Stromal cell of bone marrow (primary cell): ENCODE measurements at regions not wholly inside any gene's neighbourhood (a gene's known extent, or its start where the extent isn't known, plus 50 kb on each side); places are given as distances from the start of the nearest gene placed in this dataset.

Experiments used
- DNase-seq: peaks from one replicate; pipeline ENCODE4 v3.0.0-alpha.2; 2012; ENCODE audit warnings: low read depth

DNA sequence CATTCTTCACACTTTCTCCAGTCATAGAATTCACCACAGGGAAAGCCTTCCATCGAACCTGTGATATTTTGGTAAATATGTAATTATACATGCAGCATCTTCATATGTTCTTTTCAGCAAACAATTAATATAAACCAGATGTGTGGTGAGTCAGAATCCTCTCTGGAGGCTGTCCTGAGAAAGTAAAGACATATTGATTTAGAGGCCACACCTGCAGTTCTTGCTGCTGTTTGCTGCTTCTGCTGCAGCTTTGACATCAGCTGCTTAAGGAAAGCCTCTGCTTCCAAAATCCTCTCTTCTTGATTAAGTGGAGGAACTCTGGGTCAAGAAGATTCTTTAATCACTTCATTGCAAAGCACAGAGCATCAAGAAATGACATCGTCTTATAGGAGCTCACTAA lies 568.8 kb upstream of the ZEB2 start:
- no peak for DNase-seq

DNA sequence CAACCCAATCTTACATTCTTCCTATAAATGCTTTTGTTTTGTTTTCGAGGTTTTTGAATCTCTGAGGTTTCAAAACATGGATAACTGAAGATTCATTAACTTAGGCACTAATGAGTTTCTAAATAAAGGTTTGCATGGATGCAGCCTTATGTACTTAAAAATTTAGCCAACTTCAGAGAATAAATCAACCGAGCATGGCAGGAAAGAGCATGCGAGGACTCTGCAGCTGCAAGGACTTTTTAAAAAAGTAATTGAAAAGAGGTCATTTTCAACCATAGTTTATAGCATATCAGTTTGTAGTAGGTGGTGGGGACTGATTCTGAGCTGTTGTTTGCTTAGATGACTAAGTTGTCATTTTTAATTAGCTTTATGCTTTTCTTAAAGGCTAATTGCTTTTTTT lies 567.0 kb upstream of the ZEB2 start:
- DNase-seq: no peak

DNA sequence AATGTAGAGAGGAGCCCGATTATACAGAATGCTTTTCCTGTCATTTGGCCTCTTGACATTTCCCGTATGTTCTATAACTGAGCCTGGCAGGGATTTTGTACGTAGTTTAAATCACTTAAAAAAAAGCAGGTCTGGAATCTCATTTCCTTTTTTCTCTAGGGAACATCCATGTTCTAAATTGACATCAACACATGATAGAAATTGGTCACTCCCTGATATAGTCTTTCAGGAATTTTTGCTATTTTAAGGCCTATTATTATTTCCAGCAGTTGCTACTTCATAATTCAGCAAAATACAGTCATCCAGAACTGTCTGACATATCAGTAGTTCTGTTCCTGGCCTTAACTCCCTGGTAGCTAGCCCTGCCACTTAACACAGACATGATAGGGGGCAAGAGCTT lies 565.7 kb upstream of the ZEB2 start:
- peak; percentile 33 for DNase-seq

DNA sequence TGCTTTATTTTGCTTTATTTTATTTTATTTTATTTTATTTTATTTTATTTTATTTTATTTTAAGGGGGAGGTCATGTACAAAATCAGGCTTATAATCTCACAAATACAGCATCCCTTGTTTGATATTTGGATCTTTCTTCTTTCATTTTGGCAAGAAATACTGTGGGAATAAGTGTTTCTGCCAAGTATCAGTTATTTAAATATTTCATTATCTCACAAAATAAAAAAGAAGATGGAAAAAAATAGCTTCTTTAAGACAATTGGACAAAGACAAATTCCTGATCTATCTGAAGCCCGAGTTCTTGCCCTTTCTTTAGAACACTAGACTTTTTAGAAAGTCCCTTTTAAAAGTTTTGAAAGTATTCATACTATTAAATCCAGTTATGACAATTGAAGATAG lies 560.5 kb upstream of the ZEB2 start:
- DNase-seq: no peak

DNA sequence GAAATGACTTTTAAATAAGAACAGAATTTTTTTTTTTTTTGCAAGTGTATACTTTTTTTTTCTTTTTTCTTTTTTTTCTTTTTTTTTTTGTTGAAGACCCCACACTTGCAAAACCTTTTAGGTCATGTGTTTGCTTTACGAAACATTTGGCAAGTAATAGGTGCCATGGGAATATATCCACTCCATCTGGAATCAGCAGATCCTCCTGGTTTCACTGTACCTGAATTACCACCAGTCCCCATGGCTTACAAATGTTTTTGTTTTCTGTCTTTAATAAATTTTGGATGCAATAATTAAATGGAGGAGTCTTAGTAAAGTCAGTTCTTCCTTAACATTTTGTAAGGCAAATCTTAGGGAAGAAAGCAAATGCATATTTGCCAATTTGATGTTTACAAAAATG lies 559.7 kb upstream of the ZEB2 start:
- DNase-seq: no peak

DNA sequence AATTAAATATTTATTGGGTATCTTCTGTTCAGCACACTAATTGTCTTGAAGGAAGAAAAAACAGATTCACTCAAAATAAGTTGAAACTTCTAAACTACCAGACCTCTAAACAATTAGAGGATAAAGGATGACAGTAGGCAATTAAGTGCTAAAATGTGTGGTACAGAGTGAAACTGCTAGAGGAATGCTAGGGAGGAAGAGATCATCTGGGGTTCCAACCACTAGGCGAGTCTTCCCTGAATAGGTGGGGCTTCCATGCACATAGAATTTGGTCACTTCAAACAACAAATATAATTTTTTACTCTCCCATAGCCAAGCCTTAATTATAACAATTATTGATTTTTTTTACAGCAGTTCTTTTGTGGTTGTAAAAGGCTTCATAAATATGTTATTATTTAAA lies 559.0 kb upstream of the ZEB2 start:
- DNase-seq: no peak

DNA sequence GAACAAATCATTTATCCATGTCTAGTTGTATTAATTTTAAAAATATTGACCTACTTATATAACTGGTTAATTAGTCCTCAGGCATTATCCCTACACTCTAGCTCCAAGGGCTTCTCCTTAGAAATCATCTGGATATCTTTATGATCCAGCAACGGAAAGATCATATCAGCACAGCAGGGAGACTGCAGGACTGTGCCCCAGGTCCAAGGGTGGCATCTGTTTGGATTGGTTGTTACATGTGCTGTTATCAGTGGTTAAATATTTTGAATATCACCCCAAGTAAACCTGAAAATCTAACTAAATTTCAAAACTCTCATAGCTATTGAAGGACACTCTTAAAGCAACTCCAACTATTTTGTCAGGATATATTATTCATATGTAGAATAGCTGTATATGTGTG lies 556.2 kb upstream of the ZEB2 start:
- DNase-seq: no peak

DNA sequence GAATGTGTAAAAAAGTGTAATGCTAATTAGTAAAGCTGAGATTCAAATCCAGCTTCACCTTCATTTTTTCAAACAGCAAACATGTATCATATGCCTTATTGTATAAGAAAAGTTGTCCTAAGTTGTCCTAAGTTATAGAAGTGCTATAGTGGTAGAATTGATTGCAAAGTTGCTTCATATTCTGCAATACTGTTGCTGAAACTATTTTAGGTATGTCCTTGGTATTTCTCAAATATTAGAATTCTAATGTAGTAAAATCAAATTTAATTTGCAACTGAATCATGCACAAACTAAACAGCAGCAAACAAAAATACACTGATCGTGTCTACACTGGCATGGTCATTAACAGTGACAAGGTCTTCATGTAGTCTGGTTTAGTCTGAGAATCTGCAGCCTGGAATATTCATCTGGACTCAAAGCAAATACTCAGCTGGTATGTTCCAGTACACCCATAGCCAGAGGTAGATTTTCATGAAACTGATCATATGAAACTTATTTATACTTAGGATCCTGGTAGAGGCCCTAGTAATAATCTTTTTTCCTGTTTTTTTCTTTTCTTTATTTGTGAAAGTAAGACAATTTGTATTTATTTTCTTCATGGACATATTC lies 555.6 kb upstream of the ZEB2 start:
- no peak for DNase-seq

DNA sequence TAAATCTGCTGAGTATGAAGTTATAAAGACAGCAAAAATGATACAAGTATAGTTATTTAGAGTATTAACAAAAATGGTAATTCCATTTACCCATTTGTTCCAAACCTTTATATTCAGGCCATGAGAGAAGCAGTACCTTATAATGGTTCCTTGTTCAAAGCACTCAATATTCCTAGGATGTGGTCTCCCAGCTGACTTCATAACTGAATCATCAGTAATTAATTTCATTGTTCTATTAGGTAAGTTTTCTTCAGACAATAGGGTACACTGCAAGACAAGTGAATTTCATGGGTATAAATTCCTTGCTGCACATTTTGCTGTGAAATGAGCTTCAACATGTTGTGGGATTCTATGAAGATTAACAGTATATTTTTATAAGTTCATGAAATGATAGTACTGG lies 550.8 kb upstream of the ZEB2 start:
- DNase-seq: no peak

DNA sequence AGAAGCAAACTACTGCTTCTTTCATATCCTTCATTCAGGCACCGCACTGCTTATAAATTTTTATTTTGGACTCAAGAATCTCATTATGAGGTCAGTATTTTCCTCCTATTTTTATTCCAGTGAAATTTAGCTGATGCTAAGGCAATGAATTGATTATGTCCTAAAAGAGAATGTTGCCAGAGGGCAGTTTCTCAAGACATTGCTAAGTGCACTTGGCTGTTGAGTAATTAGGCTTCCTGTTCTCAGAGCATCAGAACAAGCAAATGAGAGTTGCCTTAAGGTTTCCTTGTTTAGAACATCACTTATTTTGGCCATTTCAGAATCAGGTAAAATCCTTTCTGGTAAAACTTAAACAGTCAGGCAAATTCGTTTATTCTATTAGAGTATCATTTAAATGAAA lies 548.6 kb upstream of the ZEB2 start:
- no peak for DNase-seq

DNA sequence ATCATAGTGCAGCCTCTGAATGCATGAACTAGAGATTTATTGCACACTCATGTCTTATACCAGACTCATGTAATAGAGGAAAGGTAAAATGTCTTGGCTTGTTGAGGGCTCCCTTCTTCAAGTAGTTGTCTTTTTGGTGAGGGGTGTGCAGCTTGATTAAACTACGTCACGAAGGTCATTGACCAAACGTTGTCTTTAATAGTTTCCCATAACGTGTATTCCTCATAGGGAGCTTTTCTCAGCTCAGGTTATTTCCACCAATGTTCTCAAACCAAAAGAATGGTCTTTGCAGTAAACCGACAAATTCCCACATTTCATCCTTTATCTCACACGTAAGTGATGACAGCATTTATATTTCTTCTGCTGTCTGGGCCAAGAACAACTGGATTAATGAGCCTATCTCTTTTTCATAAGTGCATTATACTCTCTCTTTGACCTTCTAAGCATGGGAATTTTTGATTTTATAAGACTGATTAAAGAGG lies 547.7 kb upstream of the ZEB2 start:
- DNase-seq: no peak

DNA sequence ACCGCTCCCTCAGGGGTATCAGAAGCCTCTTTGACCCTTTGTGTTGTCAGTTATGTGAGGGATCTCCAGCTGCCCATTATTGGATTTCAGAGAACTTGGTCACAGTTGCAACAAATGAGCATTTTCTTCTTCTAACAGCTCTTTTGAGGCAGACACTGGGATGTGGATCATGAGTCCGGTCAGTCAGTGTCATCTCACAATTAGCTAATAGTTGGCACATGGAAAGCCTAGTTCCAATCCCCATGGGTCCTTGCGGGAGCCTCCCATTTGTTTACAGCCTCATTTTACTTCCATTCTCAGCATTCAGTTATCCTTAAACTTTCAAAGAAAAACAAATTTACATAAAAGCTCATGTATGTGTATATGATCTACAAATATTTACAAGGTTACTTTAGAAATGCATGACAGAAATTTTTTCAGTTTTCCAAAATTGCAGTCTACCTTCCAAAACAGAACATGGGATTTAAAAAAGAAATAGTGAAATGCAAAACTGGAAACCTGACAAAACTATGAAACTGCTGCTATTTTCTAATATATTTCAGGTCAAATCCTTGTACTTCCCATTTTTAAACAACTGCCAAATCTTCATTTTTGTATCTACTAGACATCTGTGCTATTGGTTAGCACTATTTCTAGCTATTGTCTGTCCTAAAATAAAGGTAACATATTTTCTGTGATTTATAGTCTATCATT lies 547.1 kb upstream of the ZEB2 start:
- no peak for DNase-seq

DNA sequence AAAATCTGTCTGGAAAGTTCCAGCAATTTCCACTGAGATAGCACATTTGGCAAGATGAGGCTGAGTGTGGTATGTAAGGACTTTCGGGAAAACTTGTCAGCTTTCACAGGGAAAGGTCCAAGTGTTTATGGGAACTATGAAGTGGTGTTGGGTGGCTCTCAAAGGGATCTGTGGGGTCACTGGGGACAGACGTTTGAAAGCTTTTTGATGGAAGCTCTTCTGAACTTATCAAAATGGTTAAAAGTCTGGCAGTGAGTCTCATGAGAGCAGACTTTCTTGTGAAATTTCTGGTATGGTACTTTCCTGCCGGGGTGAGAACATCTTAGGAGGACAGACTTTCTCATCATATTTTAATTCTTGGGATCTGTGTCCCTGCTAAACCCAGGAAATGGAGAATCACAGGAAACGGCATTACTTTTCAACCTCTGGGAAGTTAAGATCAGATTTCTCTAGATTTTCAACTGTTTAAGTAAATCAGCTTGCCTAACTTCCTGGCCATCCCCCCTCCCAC lies 546.3 kb upstream of the ZEB2 start:
- DNase-seq: no peak

DNA sequence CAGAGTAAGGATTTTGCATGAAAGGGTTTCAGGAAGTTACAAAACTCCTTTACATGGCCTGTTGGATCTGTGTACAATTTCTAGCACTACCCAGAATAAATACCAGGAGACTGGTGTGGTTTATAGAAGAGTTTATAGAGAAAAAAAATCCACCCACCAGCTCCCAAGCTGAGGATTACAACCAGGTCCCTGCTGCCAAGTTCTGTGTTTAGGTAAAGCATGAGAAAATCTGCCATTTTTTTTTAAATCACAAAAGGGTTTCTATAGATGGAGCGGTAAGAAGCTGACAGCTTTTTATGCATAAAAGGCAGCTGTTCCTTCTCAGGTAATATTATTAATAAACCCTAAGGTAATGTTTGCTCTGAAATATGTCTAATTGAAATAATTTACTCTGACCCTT lies 545.4 kb upstream of the ZEB2 start:
- no peak for DNase-seq

DNA sequence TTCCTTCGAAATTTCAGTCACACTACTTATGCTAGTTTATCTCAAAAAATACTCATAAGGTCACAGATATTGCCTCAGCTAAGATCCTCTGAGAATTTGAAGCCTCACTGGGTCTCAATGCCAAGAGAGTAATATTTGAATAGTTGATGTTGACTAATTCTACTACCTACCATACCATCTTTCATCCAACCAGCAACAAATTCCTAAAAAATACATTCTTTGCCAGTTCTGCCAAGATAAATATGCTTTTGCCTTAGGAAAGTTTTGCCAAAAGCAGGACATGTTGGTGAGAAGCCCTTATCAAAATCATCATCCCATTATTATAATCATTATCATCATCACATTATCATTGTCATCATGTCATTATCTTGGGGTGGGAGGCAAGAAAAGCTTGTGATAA lies 544.6 kb upstream of the ZEB2 start:
- no peak for DNase-seq

DNA sequence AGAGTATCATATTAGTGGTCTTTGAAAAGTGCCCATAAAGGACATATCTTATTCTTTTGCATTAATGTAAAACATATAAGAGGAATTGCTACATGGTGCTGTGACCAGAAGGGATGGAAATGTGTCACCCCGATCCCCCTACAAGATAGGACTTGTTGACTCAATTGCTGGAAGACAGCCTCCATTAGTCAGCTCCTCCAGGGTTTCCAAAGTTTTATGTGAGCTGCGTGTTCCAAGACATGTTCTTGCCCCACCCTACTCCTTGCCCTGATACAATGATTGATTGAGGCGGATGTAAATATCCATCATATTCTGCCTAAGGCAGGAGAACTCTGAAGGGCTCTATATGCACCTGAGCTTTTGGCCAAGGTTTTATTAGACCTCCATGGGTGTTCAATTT lies 541.0 kb upstream of the ZEB2 start:
- DNase-seq: no peak

DNA sequence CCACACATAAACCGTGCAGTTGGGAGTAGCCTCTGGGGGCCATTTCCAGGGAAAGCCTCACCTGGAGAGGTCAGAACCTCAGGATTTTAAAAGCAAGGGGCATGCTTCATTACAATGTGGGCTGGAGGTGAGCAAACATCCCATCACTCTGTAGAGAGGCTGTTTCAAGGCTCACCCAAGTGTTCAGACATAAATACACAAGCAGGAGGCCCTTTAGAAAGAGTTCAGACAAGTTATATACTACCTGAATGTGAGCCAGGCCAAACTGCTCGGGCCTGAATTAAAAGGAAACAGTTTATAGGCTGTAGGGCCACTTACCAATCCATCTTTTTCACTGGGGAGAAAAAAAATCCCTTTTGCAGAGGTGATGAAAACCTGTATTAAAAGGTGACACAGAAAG lies 540.0 kb upstream of the ZEB2 start:
- no peak for DNase-seq

DNA sequence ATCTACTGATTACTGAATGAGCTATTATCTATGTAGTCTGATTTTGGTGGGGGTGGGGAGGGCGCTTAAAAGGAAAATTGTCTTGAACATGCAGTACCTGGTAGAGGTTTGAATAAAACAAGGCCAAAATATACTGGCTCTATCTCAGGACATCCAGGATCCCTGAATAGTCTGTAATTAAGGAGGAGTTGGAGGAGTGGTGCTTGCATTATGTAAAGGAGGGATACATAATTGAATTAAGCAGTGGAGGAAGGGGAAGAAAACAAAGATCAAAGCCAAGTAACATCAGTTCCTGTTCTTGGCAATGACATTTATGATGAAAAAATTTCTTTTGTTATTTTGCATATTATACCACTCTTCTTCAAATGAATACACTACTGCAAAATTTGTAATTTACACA lies 539.4 kb upstream of the ZEB2 start:
- no peak for DNase-seq

DNA sequence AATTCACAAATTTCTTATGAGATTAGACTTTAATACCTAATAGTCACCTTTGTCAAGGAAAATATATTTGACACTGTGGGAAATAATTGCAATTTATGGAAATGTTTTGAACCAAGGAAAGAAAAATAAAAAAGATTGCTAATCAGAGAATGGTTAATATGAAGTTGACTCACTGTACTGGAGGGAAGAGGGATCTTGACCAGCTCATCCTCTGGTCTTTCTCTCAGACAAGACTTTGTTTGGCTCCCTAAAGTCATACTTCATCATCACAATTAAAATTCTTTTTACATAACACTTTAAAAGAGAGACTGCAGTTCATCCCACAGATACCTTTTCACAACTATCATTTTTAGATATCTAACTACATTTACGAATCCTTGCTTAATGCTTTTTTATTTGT lies 538.5 kb upstream of the ZEB2 start:
- no peak for DNase-seq

DNA sequence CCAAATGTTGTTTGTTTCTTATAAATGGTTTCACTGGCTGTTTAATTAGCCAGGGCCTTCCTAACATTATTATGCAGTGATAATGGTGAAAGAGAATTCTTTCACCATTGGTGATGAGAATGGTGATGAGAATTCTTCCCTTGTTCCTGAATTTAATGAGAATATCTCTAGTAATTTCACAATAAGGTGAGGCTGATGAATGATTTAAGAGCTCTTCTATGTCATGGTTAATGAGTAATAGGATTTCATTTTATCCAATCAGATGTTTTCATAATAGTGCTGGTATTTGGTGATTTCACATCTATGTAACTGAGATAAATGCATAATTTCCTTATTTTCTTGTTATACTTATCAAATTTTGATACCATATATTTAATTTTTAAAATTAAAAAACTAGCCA lies 535.7 kb upstream of the ZEB2 start:
- DNase-seq: no peak

DNA sequence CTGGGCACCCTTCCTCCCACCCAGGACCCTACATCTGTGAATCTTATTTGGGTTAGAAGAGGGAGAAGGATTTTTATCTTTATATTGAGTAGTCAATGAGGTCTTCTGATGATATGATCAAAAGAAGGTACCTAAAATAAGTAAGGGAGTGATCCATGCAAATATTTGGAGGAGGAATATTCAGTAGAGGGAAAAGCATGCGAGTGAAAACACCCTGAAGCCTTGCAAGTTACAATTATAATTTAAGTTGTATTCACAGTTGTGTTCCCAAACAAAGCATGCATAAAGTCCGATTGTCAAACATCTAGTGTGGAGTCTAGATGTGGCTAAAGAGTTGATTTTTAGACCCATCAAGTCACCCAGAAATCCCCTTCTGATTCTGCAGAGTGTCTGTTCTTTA lies 530.2 kb upstream of the ZEB2 start:
- no peak for DNase-seq

DNA sequence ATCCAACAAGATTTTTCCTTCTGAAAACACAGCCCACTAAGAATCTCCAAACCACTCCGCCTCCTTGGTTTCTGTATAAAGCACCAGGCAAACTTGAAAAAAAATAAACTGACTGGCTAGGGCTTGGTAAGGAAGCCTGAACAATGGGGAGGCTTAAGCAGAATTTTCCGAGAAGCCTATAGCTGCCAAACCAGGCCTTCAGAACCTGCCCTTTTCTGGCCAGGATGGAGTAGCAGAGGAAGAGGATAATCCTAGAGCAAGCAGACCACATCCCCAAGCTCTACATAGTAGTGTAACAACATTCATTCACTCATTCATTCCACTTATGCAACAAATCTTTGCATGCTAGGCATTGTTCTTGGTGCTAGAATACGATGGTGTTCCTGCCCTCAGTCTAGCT lies 529.6 kb upstream of the ZEB2 start:
- no peak for DNase-seq

DNA sequence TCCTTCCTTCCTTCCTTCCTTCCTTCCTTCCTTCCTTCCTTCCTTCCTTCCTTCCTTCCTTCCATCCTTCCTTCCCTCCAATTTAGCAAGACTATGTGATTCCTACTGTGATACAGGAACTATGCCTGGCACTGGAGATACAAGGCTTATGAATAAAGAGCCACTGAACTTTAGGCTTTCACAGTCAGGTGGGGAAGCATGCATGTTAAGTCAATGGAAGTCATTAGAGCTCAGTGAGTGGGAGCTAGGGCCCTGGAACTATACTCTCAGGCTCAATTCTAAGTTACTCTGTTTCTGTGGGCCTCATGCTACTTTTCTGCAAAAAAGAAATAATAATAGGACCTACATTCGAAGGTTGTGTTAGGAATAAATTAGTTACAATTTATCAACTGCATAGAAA lies 527.6 kb upstream of the ZEB2 start:
- DNase-seq: no peak

DNA sequence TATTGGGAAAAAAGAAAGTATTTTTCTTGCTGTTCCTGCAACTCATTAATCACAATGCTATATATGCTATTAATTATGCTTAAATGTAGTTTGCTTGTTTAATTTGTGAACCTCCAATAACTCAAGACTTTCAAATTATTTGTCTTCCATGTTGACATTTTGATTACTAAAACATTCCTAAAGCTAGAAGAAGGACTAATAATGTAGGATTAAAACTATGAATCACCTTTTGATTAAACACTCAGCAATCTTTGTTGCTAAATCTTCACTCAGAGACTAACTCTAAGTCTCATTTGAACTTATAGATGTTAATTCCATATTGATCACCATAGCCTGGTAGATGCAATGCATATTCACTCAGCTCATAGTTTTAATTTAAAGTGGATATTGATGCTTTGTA lies 524.6 kb upstream of the ZEB2 start:
- DNase-seq: no peak
